Natural killer cell treated with Interleukin-12 subunit alpha and Interleukin-12 subunit beta and Interleukin-15 and Interleukin-18, amount 100 ng/mL, for 72 hours (primary cell): ENCODE measurements at regions not wholly inside any gene's neighbourhood (a gene's known extent, or its start where the extent isn't known, plus 50 kb on each side); places are given as distances from the start of the nearest gene placed in this dataset.

ENCODE experiments used
- ATAC-seq, 2 donors: fragments of 150-1000 bp; cut with Tn5 transposase in 1 of 2; sonication (Bioruptor Pico), chemical (Tn5 transposase) in 1 of 2; 2 replicates each; pipeline ENCODE4 v1.10.0; 2021
- DNase-seq: peaks from one replicate; pipeline ENCODE4 v3.0.0; 2022; ENCODE audit warnings: low spot score
- H3K27ac Mint-ChIP-seq, 2 donors: 1 replicate in 1 of 2; 2 replicates in 1 of 2; pipeline ENCODE4 v1.8.0; 2022; ENCODE audit warnings: mixed read lengths in 2 of 2, mild to moderate bottlenecking in 1 of 2, moderate library complexity in 1 of 2
- H3K27me3 Mint-ChIP-seq, 2 donors: 1 replicate in 1 of 2; 2 replicates in 1 of 2; pipeline ENCODE4 v1.8.0; 2022; ENCODE audit warnings: mixed read lengths in 2 of 2
- H3K36me3 Mint-ChIP-seq: one replicate; pipeline ENCODE4 v1.8.0; 2022; ENCODE audit warnings: mixed read lengths
- H3K4me1 Mint-ChIP-seq, 2 donors: 1 replicate in 1 of 2; 2 replicates in 1 of 2; pipeline ENCODE4 v1.8.0; 2022; ENCODE audit warnings: low read depth in 2 of 2, mixed read lengths in 2 of 2, mild to moderate bottlenecking in 1 of 2
- H3K4me3 Mint-ChIP-seq: one replicate; pipeline ENCODE4 v1.8.0; 2022; ENCODE audit warnings: mixed read lengths
- H3K9me3 Mint-ChIP-seq: 2 replicates; pipeline ENCODE4 v1.8.0; 2022; ENCODE audit warnings: mixed read lengths

DNA sequence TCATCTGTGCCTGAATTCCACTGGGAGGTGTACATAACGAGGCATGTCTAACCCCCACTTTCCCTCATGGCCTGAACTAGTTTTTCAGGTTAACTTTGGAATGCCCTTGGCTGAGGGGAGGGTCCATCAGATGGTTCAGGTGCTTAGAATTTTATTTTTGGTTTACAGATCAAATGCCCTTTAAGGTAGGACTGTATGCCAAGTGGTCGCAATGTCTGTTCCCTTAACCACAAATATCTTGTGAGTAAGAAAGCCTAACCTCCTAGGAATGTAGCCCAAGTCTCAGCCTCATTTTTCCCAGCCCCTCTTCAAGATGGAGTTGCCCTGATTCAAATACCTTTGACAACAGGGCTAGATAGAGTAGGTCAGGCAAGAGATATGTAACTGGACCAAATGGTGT lies 78.4 kb downstream of the RNASET2 start:
- Mint-ChIP-seq H3K4me3 (no peak overlapping the region), H3K27me3 (peaks cover 0 to 3% of the 10 kb centered on the region in 2 donors), H3K9me3 (no peaks in the 10 kb centered on the region), H3K27ac (no peak overlapping the region), H3K4me1 (no peaks in the 10 kb centered on the region), H3K36me3 (no peaks in the 10 kb centered on the region)
- DNase-seq, result no peak
- no peak for ATAC-seq

DNA sequence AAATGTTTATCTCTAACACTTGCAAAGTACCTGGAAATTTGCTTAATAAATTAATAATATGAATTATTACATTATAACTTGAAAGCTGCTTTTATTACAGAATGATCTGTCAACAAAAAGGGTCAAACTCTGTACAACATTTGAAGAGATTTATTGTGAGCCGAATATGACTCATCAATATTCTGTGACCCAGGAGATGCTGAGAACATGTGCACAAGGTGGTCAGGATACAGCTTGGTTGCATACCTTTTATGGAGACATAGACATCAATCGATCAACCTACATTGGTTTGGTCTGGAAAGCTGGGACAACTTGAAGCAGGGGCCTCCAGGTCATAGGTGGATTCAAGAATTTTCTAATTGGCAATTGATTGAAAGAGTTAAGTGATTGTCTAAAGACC lies 79.0 kb downstream of the RNASET2 start:
- H3K27ac Mint-ChIP-seq, result no peak overlapping the region
- H3K4me1 Mint-ChIP-seq, result no peaks in the 10 kb centered on the region
- ATAC-seq (no peak), DNase-seq (no peak)
- no peaks in the 10 kb centered on the region for H3K9me3 Mint-ChIP-seq
- H3K36me3 Mint-ChIP-seq, result no peaks in the 10 kb centered on the region
- no peak overlapping the region for H3K4me3 Mint-ChIP-seq
- peaks cover 0 to 3% of the 10 kb centered on the region in 2 donors for H3K27me3 Mint-ChIP-seq

DNA sequence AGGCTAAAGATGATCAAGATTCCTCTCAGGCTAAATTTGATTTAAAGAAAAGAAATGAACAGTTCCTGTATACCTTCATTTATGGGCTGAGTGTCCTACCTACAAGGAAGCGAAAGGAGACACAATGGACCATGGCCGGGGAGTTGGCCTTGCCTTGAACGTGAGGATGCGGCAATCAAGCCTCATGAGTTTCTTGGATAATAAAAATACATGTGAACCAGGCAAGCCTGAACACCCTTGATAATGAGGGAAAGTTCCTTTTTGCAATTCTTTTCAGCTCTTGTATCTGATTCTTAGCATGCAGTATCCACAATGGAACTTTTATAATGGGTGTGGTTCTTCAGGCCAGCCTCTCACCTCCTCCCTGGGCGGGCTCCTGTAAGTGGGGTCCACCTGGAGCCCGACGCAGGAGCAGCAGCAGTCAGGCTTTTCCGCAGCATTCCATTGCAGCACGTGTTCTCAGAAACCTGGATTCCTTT lies 83.8 kb downstream of the RNASET2 start:
- Mint-ChIP-seq H3K4me3 (no peak overlapping the region), H3K36me3 (no peaks in the 10 kb centered on the region), H3K27me3 (no peaks in the 10 kb centered on the region), H3K4me1 (no peaks in the 10 kb centered on the region), H3K27ac (no peak overlapping the region), H3K9me3 (no peaks in the 10 kb centered on the region)
- DNase-seq (no peak), ATAC-seq (no peak)

DNA sequence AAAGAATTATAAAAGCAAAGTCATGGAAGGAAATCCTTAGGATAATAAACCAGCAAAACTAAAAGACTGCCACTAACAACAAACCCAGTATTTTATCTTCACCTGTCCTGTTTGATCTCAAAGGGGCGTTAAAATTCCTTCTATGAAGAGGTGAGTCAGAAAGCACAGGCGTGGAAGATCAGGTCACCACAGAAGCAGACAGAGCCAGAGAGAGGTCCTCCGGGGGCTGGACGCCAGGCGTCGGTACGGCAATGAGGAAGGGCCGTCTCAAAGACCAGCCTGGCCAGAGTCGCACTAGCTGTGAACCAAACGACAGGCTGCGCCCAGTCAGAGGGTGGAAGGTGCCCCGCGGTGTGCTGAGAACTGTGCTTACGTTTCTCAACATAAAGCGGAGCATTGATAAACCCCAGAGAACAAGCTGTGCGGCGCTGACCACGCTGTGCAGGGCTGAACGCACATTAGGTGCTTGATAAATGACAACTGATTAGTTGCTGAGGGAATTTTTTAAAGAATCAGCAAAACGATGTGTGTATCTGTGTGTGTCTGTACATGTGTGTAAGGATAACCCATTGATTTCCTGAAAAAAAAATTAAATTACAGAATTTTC lies 85.6 kb downstream of the RNASET2 start:
- no peaks in the 10 kb centered on the region for H3K9me3 Mint-ChIP-seq
- no peaks in the 10 kb centered on the region for H3K4me1 Mint-ChIP-seq
- no peaks in the 10 kb centered on the region for H3K36me3 Mint-ChIP-seq
- no peak for DNase-seq
- H3K27me3 Mint-ChIP-seq, result no peaks in the 10 kb centered on the region
- no peak overlapping the region for H3K27ac Mint-ChIP-seq
- ATAC-seq, result peak in 1 of 2 donors; percentile 28
- no peak overlapping the region for H3K4me3 Mint-ChIP-seq

DNA sequence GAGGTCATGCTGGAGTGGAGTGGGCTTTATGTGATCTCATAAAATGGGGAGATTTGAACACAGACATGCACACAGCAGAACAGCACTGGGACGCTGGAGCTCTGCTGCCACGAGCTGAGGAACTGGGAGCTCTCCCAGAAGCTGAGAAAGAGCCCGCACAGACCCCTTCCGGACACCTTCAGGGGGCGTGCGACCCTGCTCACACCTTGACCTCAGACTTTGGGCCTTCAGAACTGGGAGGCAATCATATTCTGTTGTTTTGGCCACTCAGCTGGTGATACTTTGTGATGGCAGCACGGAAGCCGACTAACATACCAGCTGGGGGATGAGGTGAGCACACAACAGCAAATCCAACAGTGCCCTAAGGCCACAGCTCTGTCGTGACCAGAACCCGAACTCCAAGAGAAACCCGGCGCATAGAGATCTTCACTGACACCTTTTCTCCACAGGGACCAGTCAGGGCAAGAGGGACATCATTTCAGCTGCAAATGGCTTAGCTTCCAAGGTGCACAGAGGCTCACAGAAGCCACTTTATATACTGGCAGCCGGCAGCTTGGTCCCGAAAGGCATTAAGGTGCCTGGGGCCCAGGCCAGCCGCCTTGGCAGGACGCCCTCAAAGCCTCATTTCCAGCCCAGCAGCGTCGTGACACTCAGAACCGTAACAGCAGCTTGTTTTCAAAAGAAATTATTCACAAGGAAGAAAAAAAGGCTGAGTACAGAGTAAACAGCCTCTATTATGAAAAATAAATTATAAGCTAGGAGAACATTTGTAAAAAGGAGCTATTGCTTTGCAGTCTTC lies 89.3 kb downstream of the RNASET2 start:
- no peaks in the 10 kb centered on the region for H3K9me3 Mint-ChIP-seq

DNA sequence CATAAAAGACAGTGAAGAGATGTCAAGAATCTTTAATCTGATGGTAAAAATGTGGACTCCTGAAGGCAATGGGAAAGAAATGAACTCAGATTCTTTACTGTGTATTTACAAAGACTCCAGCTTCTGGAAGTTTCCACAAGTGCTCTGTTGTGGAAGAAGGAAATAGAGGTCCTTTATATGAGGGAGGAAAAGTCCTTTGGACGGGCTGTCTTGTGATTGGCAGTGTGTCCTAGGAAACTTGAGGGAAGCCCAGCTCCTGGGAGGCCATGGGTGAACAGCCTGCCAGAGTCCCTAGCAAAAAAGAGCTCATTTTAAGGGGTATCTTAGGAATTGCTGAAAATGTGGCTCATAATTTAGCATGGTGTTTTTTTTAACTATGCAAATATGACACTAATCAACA lies 92.0 kb downstream of the RNASET2 start:
- Mint-ChIP-seq H3K4me3 (no peak overlapping the region), H3K4me1 (peaks cover 5 to 7% of the 10 kb centered on the region in 2 donors), H3K27me3 (peaks cover 15 to 26% of the 10 kb centered on the region in 2 donors), H3K27ac (no peak overlapping the region), H3K36me3 (no peaks in the 10 kb centered on the region), H3K9me3 (no peaks in the 10 kb centered on the region)
- ATAC-seq (no peak), DNase-seq (no peak)

More for the DNA sequence above, 89.3 kb downstream of the RNASET2 start:
- DNase-seq (no peak), ATAC-seq (no peak)
- Mint-ChIP-seq H3K4me1 (peaks cover under 1 to 2% of the 10 kb centered on the region in 2 donors), H3K27ac (no peak overlapping the region), H3K4me3 (no peak overlapping the region), H3K27me3 (peaks cover under 1 to 2% of the 10 kb centered on the region in 2 donors), H3K36me3 (no peaks in the 10 kb centered on the region)

DNA sequence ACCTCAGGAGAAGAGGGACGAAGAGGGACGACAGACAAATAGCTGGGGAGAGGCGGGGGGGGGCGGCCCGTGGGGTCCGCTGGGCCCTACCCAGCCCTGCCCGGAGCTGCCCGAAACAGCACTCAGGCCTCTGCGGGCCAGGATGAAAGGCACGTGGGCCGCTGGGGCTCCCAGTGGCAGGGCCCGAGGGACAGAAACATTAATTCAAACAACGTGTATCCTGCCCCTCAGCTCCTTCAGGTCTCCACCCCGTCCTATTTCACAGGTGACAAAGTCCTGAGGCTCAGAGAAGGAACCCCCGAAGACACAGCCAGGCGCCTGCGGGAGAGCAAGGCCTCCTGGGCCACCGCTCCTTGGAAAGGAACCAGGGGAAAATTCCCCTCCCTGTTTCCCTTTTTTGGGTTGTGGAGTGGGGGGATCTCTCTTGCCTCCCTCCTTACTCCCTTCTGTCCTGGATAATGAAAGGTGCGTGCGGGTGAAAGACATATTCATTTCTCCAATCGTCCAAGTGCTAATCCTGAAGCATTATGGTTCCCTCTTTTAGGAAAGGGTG lies 93.3 kb downstream of the RNASET2 start:
- H3K4me3 Mint-ChIP-seq, result peak overlapping the region; percentile 88
- peak; percentile 38 for ATAC-seq
- no peaks in the 10 kb centered on the region for H3K36me3 Mint-ChIP-seq
- H3K27me3 Mint-ChIP-seq, result peaks cover 15 to 30% of the 10 kb centered on the region in 2 donors
- no peak for DNase-seq
- no peak overlapping the region for H3K27ac Mint-ChIP-seq
- peaks cover 5 to 7% of the 10 kb centered on the region in 2 donors for H3K4me1 Mint-ChIP-seq
- no peaks in the 10 kb centered on the region for H3K9me3 Mint-ChIP-seq

DNA sequence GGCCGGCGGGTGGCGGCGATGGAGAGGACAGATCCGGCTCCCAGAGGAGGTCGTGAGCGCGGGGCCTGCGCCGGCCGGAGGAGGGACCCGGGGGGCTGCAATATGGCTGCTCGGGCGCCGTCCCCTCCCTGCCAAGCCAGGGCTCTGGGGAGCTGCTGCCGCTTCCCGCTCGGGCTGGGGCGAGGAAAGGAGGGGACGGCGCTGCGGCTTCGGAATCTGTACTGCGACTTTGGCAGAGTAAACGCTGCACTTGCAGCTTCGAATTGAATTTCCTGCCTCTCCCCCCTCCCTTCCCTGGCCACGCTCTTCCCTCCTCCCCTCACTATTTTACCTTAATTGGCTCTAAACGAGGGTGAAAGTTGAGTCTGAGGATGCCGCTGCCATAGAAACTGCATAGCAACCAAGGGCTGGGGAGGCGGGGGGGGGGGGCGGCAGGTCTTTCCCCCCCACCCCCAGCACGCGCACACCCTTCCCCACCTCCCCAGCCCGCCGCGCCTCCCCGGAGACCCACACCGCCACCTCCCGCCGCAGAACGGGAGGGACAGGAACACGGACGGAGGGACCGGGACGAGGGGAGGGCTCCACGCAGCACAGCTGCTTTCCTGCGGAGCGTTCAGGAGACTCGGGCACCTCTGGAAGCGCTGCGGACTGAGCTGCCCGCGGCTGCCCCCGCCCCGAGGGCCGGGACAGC lies 93.9 kb downstream of the RNASET2 start:
- ATAC-seq (peak; percentile 63 to 64), DNase-seq (no peak)
- Mint-ChIP-seq H3K36me3 (no peaks in the 10 kb centered on the region), H3K4me1 (peaks cover 5 to 7% of the 10 kb centered on the region in 2 donors), H3K27ac (no peak overlapping the region), H3K9me3 (no peaks in the 10 kb centered on the region), H3K4me3 (peak overlapping the region; percentile 88), H3K27me3 (peaks cover 15 to 30% of the 10 kb centered on the region in 2 donors)

DNA sequence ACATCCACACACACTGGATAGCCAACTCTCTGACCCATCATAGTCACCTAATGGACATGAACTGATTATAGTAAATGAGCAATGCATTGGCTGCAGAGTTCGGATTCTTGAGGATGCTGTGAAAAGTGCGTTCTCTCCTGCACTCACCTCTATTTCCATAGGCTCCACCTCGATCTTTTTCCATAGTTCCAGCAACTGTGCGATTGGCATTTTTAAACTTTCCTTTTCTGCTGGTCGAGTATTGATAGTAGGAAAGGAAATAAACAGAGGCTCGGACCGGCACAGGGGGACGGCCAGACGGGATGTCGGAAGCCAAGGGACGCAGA lies 94.4 kb downstream of the RNASET2 start:
- no peak for DNase-seq
- no peak overlapping the region for H3K27ac Mint-ChIP-seq

DNA sequence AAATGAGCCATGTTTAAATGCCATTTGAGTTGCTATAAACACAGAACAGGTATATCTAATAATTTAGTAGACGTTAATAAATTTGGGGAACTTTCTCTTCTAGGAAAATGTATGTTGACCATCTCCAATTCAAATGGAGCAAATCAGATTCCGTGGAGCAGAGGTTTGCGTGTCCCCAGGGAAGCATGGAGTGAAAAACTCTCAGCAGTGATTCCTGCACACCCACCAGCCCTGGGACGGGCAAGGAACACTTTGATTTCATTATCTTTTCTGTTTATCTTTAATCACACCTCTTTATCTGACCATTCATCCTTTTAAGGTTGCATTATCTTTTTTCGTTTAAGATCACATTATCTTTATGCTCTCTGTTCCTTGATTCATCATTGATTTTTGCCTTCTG lies 95.0 kb downstream of the RNASET2 start:
- Mint-ChIP-seq H3K9me3 (no peaks in the 10 kb centered on the region), H3K36me3 (no peaks in the 10 kb centered on the region), H3K27ac (no peak overlapping the region), H3K27me3 (peaks cover 15 to 30% of the 10 kb centered on the region in 2 donors), H3K4me1 (peaks cover 5 to 7% of the 10 kb centered on the region in 2 donors), H3K4me3 (no peak overlapping the region)
- ATAC-seq (no peak), DNase-seq (no peak)

More for the DNA sequence above, 94.4 kb downstream of the RNASET2 start:
- peak overlapping the region; percentile 88 for H3K4me3 Mint-ChIP-seq
- H3K9me3 Mint-ChIP-seq, result no peaks in the 10 kb centered on the region
- H3K36me3 Mint-ChIP-seq, result no peaks in the 10 kb centered on the region
- peaks cover 15 to 30% of the 10 kb centered on the region in 2 donors for H3K27me3 Mint-ChIP-seq
- no peak for ATAC-seq
- peaks cover 5 to 7% of the 10 kb centered on the region in 2 donors for H3K4me1 Mint-ChIP-seq

DNA sequence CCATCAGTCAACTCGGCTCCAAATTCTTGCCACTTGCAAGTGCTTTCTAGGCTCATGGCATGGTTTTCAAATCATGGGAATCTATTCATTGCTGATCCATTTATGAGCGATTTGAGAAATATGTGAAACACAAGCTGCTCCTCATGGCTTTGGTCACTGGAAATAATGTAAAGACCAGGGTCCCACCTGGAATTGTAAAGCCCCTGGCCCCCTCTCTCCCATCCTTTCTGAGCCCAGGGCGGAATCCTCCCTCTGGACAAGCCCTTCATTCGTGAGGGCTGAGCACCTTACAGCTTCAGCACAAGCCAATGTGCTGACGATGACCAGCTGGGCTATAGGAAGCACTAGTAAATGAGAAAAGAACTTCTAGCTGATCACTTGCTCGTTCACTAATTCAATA lies 96.0 kb downstream of the RNASET2 start:
- DNase-seq (no peak), ATAC-seq (no peak)
- no peaks in the 10 kb centered on the region for H3K9me3 Mint-ChIP-seq
- H3K27me3 Mint-ChIP-seq, result peaks cover 15 to 30% of the 10 kb centered on the region in 2 donors
- H3K27ac Mint-ChIP-seq, result no peak overlapping the region
- peaks cover 5 to 7% of the 10 kb centered on the region in 2 donors for H3K4me1 Mint-ChIP-seq
- no peak overlapping the region for H3K4me3 Mint-ChIP-seq
- H3K36me3 Mint-ChIP-seq, result no peaks in the 10 kb centered on the region

DNA sequence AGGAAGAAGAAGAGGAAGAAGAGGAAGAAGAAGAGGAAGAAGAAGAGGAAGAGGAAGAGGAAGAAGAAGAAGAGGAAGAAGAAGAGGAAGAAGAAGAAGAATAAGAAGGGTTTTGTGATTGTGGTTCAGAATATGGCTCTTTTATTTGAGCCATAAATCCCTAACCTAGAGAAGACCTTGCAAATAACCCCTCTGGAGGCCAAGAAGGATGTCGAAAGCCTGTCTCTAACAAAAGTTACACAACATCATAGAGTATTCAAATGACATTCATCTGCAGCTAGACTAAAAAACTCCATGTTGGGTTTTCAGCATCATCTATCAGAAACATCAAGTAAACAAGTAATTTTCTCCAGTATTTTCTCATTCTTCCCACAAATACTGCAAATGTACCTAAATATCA lies 100.9 kb downstream of the RNASET2 start:
- DNase-seq (no peak), ATAC-seq (no peak)
- Mint-ChIP-seq H3K4me3 (no peak overlapping the region), H3K27me3 (peaks cover 4 to 18% of the 10 kb centered on the region in 2 donors), H3K9me3 (no peaks in the 10 kb centered on the region), H3K4me1 (peaks cover 0 to 3% of the 10 kb centered on the region in 2 donors), H3K27ac (no peak overlapping the region), H3K36me3 (no peaks in the 10 kb centered on the region)

DNA sequence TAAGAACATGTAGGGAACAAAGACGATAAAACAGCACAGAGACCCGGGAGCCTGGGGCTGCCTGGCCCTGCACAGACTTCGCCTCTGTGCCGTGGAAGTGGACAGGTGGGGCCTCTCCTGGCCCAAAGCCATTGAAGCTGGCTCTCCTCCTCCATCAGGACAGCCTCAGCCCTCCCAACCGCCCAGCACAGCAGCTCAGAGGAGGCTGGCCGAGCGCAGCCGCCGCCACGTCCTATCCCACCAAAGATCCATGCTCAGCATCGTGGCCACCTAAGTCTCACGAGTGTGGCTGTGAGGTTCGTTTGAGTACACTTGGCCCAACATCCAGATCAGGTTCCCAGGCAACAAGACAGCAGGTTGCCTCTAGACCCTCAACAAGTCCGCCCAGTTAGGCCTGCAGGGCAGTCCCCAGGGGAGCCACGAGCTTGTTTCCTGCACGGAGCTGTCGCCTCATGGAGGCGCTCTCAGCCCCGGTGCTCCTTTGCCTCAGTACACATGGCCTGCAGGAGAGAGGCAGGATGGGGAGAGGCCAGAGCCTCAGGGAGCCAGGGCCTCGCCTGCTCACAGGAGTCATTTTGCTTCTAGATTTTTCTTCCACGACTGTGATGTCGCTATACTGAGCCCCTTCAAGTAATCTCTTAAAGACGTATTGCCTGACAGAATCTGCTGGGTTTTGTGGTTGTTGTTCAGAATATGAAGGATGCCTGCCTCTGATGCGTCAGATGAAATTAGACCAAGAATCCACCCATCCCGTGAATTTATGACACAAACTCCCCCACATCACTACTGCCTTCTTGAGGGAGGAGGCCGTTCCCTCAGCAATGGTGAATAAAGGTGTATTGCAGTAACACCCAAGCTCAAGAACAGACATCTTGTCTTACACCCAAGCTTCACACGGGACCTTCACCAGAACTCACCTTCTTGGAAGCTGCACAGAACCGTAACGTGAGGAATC lies 102.7 kb downstream of the RNASET2 start:
- no peak overlapping the region for H3K27ac Mint-ChIP-seq
- no peaks in the 10 kb centered on the region for H3K36me3 Mint-ChIP-seq
- H3K4me3 Mint-ChIP-seq, result no peak overlapping the region
- no peak for ATAC-seq
- no peak for DNase-seq
- H3K27me3 Mint-ChIP-seq, result peaks cover 3 to 7% of the 10 kb centered on the region in 2 donors
- no peaks in the 10 kb centered on the region for H3K9me3 Mint-ChIP-seq
- peaks cover 0 to 3% of the 10 kb centered on the region in 2 donors for H3K4me1 Mint-ChIP-seq
